ENCODE measurements at regions not wholly inside any gene's neighbourhood (a gene's known extent, or its start where the extent isn't known, plus 50 kb on each side); places are given as distances from the start of the nearest gene placed in this dataset.

- TF ChIP-seq, protein P1, sequence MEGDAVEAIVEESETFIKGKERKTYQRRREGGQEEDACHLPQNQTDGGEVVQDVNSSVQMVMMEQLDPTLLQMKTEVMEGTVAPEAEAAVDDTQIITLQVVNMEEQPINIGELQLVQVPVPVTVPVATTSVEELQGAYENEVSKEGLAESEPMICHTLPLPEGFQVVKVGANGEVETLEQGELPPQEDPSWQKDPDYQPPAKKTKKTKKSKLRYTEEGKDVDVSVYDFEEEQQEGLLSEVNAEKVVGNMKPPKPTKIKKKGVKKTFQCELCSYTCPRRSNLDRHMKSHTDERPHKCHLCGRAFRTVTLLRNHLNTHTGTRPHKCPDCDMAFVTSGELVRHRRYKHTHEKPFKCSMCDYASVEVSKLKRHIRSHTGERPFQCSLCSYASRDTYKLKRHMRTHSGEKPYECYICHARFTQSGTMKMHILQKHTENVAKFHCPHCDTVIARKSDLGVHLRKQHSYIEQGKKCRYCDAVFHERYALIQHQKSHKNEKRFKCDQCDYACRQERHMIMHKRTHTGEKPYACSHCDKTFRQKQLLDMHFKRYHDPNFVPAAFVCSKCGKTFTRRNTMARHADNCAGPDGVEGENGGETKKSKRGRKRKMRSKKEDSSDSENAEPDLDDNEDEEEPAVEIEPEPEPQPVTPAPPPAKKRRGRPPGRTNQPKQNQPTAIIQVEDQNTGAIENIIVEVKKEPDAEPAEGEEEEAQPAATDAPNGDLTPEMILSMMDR (IDR thresholded peaks at IDR 0.05; ENCODE audit: low read depth, low read length): no peak
- no peaks in the 10 kb centered on the region for H3K9me3 ChIP-seq (ENCODE audit: severe bottlenecking)
- peaks cover 5% of the 10 kb centered on the region for H3K27me3 ChIP-seq (ENCODE audit: insufficient read depth, low read depth, severe bottlenecking)
- DNase-seq: no peak
- no peak overlapping the region for H3K4me3 ChIP-seq (ENCODE audit: low read depth, low read length)
- no peaks in the 10 kb centered on the region for H3K36me3 ChIP-seq
- H3K27ac ChIP-seq: no peak overlapping the region
Measured at GRCh38 chr14:40273417-40273816, 841.2 kb upstream of the FBXO33 start.

DNA sequence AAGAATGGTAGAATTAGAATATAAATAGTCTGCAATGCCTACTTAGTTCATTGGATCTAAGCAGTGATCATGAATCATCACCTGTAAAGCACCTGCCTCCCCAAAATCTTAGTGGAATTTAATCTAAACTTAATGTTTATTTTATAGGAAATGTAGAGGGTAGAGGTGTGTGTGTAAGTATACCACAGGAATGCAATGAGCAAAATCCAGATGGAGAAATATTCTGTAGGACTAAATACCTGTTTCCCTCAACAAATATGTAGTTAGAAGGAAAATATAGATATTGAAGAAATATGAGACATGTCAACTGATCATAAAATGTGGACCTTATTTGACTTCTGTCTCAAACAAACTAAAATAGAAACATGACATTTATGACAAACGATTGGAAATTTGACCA lies 839.2 kb upstream of the FBXO33 start:
- no peak for DNase-seq
- no peaks in the 10 kb centered on the region for H3K36me3 ChIP-seq
- no peak overlapping the region for H3K4me3 ChIP-seq (ENCODE audit: low read depth, low read length)
- H3K9me3 ChIP-seq (ENCODE audit: severe bottlenecking): no peaks in the 10 kb centered on the region
- TF ChIP-seq, protein P1 (IDR thresholded peaks at IDR 0.05; ENCODE audit: low read depth, low read length): no peak
- H3K27me3 ChIP-seq (ENCODE audit: insufficient read depth, low read depth, severe bottlenecking): peaks cover 5% of the 10 kb centered on the region
- no peak overlapping the region for H3K27ac ChIP-seq

DNA sequence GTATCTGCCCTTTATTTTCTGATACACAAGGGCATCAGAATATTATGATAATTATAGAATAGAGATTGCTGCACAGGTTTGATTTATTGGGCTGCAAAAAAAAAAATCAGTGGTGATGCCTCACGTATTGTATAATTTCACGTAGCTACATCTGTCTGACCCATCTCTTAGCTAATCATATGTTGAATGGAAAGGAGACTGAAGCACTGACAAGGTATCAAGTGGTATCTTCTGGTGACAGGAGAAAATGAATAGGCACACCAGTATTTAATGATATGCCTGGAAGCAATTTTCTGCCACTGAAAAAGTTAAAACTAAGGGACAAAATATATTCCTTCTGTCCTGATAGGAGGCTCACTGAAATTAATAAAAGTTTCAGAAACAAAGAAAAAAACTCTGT lies 837.2 kb upstream of the FBXO33 start:
- peaks cover 5% of the 10 kb centered on the region for H3K27me3 ChIP-seq (ENCODE audit: insufficient read depth, low read depth, severe bottlenecking)
- DNase-seq: no peak
- TF ChIP-seq, protein P1 (IDR thresholded peaks at IDR 0.05; ENCODE audit: low read depth, low read length): no peak
- H3K9me3 ChIP-seq (ENCODE audit: severe bottlenecking): no peaks in the 10 kb centered on the region
- no peak overlapping the region for H3K27ac ChIP-seq
- H3K36me3 ChIP-seq: no peaks in the 10 kb centered on the region
- H3K4me3 ChIP-seq (ENCODE audit: low read depth, low read length): no peak overlapping the region

DNA sequence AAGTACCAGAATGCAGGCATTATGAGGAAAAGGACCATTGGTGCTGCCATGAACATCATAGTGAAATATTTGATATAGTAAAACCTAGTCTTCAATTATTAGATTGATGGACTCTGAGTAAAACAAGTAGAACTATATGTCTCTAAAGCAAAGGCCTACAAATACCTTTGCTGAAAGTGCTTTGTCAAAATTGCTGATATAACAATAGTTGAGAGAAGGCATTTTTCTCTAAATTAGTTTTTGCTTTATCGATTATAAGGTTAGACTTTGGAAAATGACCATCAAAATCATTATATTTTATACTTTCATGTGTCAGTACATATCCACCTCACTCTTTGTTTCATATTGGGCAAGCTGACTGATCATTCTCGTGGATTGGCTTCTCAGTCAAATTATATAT lies 836.0 kb upstream of the FBXO33 start:
- TF ChIP-seq, protein P1 (IDR thresholded peaks at IDR 0.05; ENCODE audit: low read depth, low read length): no peak
- no peak overlapping the region for H3K27ac ChIP-seq
- DNase-seq: no peak
- H3K27me3 ChIP-seq (ENCODE audit: insufficient read depth, low read depth, severe bottlenecking): peaks cover 11% of the 10 kb centered on the region
- no peak overlapping the region for H3K4me3 ChIP-seq (ENCODE audit: low read depth, low read length)
- no peaks in the 10 kb centered on the region for H3K9me3 ChIP-seq (ENCODE audit: severe bottlenecking)
- no peaks in the 10 kb centered on the region for H3K36me3 ChIP-seq

DNA sequence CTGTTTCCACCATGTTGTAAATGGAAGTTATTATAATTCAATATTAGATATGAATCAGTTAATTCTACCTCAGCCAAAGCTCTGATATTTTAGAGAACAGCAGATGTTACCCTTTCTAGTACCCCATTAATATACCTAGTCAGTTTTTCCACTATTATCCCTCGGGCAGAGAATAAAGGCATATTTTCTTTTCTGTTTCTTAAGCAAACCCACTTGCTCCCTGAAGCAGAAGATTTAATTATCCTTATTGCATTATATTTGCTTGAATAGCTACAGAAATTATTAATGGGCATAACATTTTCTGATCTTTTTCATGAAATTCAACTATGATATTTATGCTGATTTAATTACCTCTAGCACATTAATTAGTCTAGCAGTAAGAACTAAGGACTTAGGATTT lies 832.9 kb upstream of the FBXO33 start:
- TF ChIP-seq, protein P1 (IDR thresholded peaks at IDR 0.05; ENCODE audit: low read depth, low read length): no peak
- no peak overlapping the region for H3K27ac ChIP-seq
- H3K36me3 ChIP-seq: no peaks in the 10 kb centered on the region
- peaks cover 18% of the 10 kb centered on the region for H3K27me3 ChIP-seq (ENCODE audit: insufficient read depth, low read depth, severe bottlenecking)
- DNase-seq: no peak
- no peaks in the 10 kb centered on the region for H3K9me3 ChIP-seq (ENCODE audit: severe bottlenecking)
- no peak overlapping the region for H3K4me3 ChIP-seq (ENCODE audit: low read depth, low read length)

DNA sequence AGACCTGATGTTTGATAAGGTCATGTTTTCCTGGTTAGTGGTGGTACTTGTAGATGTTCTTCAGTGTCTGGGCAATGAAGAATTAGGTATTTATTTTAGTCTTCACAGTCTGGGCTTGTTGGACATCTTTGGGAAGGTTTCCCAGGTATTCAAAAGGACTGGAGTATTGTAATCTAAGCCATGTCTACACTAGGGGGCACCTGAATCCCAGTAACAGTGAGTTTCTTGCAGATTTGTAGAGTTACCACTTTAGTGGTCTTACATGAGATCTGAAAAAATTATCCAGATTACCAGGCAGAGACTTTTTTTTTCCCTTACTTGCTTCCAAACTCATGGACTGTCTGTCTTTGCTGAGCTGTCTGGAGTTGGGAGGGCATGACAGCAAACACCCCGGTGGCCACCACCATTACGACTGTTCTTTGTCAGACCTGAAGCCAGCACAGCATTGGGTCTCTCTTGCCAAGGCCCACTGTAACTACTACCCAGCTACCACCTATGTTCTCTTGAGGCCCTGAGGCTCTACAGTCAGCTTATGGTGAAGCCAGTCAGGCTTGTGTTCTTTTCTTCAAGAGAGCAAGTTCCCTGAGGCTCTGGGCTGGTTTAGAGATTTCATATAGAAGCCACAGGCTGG lies 820.7 kb upstream of the FBXO33 start:
- H3K9me3 ChIP-seq (ENCODE audit: severe bottlenecking): no peaks in the 10 kb centered on the region
- no peak overlapping the region for H3K4me3 ChIP-seq (ENCODE audit: low read depth, low read length)
- no peak overlapping the region for H3K27ac ChIP-seq
- TF ChIP-seq, protein P1 (IDR thresholded peaks at IDR 0.05; ENCODE audit: low read depth, low read length): no peak
- no peak for DNase-seq
- no peaks in the 10 kb centered on the region for H3K36me3 ChIP-seq
- peaks cover 7% of the 10 kb centered on the region for H3K27me3 ChIP-seq (ENCODE audit: insufficient read depth, low read depth, severe bottlenecking)

Data from WERI-Rb-1 (cell line).